Muscle layer of duodenum (tissue), 2 donors: ENCODE measurements at regions not wholly inside any gene's neighbourhood (a gene's known extent, or its start where the extent isn't known, plus 50 kb on each side); places are given as distances from the start of the nearest gene placed in this dataset.

Experiments
- H3K27ac ChIP-seq: one replicate; pipeline ENCODE4 v1.7.0; 2013; ENCODE audit warnings: mild to moderate bottlenecking, low read length
- H3K27me3 ChIP-seq: one replicate; pipeline ENCODE4 v1.7.0; 2013; ENCODE audit warnings: low read depth, mild to moderate bottlenecking, control low read depth, low read length
- H3K36me3 ChIP-seq, 2 donors: one replicate each; pipeline ENCODE4 v1.7.0; 2013; ENCODE audit warnings: low read length in 2 of 2, control low read depth in 1 of 2, mild to moderate bottlenecking in 1 of 2; ENCODE audit not compliant: insufficient read depth in 2 of 2, control insufficient read depth in 1 of 2
- H3K4me1 ChIP-seq, 2 donors: one replicate each; pipeline ENCODE4 v1.7.0; 2013; ENCODE audit warnings: low read length in 2 of 2, mild to moderate bottlenecking in 2 of 2, control low read depth in 1 of 2, moderate library complexity in 1 of 2; ENCODE audit not compliant: insufficient read depth in 2 of 2, control insufficient read depth in 1 of 2
- H3K4me3 ChIP-seq, 2 donors: one replicate each; pipeline ENCODE4 v1.7.0; 2013; ENCODE audit warnings: low read length in 2 of 2, low read depth in 1 of 2, mild to moderate bottlenecking in 1 of 2
- H3K9me3 ChIP-seq, 2 donors: one replicate each; pipeline ENCODE4 v1.7.0; 2013; ENCODE audit warnings: low read length in 2 of 2, control low read depth in 1 of 2, mild to moderate bottlenecking in 1 of 2; ENCODE audit not compliant: control insufficient read depth in 1 of 2
- donor health status: healthy.

- H3K27ac ChIP-seq, result no peak overlapping the region
- H3K4me1 ChIP-seq, result no peaks in the 10 kb centered on the region
- H3K9me3 ChIP-seq, result no peaks in the 10 kb centered on the region
Measured at GRCh38 chr2:15074319-15074718, 441.8 kb downstream of the LRATD1 start.

GRCh38 chr2:15074751-15075700 is 442.5 kb downstream of the LRATD1 start:
- H3K27me3 ChIP-seq, result no peaks in the 10 kb centered on the region
- H3K36me3 ChIP-seq, result no peaks in the 10 kb centered on the region
- H3K4me1 ChIP-seq, result no peaks in the 10 kb centered on the region
- H3K9me3 ChIP-seq, result no peaks in the 10 kb centered on the region
- no peak overlapping the region for H3K4me3 ChIP-seq
- no peak overlapping the region for H3K27ac ChIP-seq

More at GRCh38 chr2:15074319-15074718, 441.8 kb downstream of the LRATD1 start:
- H3K27me3 ChIP-seq, result no peaks in the 10 kb centered on the region
- no peaks in the 10 kb centered on the region for H3K36me3 ChIP-seq
- H3K4me3 ChIP-seq, result no peak overlapping the region

- H3K27me3 ChIP-seq, result no peaks in the 10 kb centered on the region
- no peaks in the 10 kb centered on the region for H3K36me3 ChIP-seq
- no peaks in the 10 kb centered on the region for H3K4me1 ChIP-seq
- H3K27ac ChIP-seq, result no peak overlapping the region
- no peak overlapping the region for H3K4me3 ChIP-seq
- no peaks in the 10 kb centered on the region for H3K9me3 ChIP-seq
Measured at GRCh38 chr2:15076668-15077067, 444.2 kb downstream of the LRATD1 start.

GRCh38 chr2:15081356-15081755 is 448.8 kb downstream of the LRATD1 start:
- Histone ChIP-seq H3K36me3 (no peaks in the 10 kb centered on the region), H3K4me3 (no peak overlapping the region), H3K27ac (no peak overlapping the region), H3K9me3 (no peaks in the 10 kb centered on the region), H3K27me3 (no peaks in the 10 kb centered on the region), H3K4me1 (no peaks in the 10 kb centered on the region)

- Histone ChIP-seq H3K36me3 (no peaks in the 10 kb centered on the region), H3K27me3 (no peaks in the 10 kb centered on the region), H3K27ac (no peak overlapping the region), H3K4me1 (no peaks in the 10 kb centered on the region), H3K9me3 (no peaks in the 10 kb centered on the region), H3K4me3 (no peak overlapping the region)
Measured at GRCh38 chr2:15082105-15083058, 449.9 kb downstream of the LRATD1 start.

- H3K9me3 ChIP-seq, result no peaks in the 10 kb centered on the region
- H3K4me1 ChIP-seq, result no peaks in the 10 kb centered on the region
- H3K27ac ChIP-seq, result no peak overlapping the region
- H3K4me3 ChIP-seq, result no peak overlapping the region
- H3K36me3 ChIP-seq, result no peaks in the 10 kb centered on the region
- H3K27me3 ChIP-seq, result no peaks in the 10 kb centered on the region
Measured at GRCh38 chr2:15084826-15085489, 452.4 kb downstream of the LRATD1 start.

- no peak overlapping the region for H3K27ac ChIP-seq
- no peaks in the 10 kb centered on the region for H3K27me3 ChIP-seq
- no peaks in the 10 kb centered on the region for H3K36me3 ChIP-seq
- H3K9me3 ChIP-seq, result no peaks in the 10 kb centered on the region
- H3K4me1 ChIP-seq, result no peaks in the 10 kb centered on the region
- no peak overlapping the region for H3K4me3 ChIP-seq
Measured at GRCh38 chr2:15092181-15092580, 459.7 kb downstream of the LRATD1 start.

GRCh38 chr2:15092691-15093090 is 460.2 kb downstream of the LRATD1 start:
- H3K27ac ChIP-seq, result no peak overlapping the region
- no peaks in the 10 kb centered on the region for H3K9me3 ChIP-seq
- H3K27me3 ChIP-seq, result no peaks in the 10 kb centered on the region
- H3K4me3 ChIP-seq, result no peak overlapping the region
- no peaks in the 10 kb centered on the region for H3K4me1 ChIP-seq
- no peaks in the 10 kb centered on the region for H3K36me3 ChIP-seq

- H3K4me3 ChIP-seq, result no peak overlapping the region
- no peaks in the 10 kb centered on the region for H3K9me3 ChIP-seq
- H3K4me1 ChIP-seq, result no peaks in the 10 kb centered on the region
- no peaks in the 10 kb centered on the region for H3K27me3 ChIP-seq
- H3K36me3 ChIP-seq, result no peaks in the 10 kb centered on the region
- no peak overlapping the region for H3K27ac ChIP-seq
Measured at GRCh38 chr2:15094161-15094560, 461.6 kb downstream of the LRATD1 start.

- no peak overlapping the region for H3K4me3 ChIP-seq
- H3K4me1 ChIP-seq, result no peaks in the 10 kb centered on the region
- H3K27ac ChIP-seq, result no peak overlapping the region
Measured at GRCh38 chr2:15096873-15097272, 464.3 kb downstream of the NBAS start.

GRCh38 chr2:15107137-15107536 is 454.0 kb downstream of the NBAS start:
- Histone ChIP-seq H3K27ac (no peak overlapping the region), H3K4me3 (no peak overlapping the region), H3K9me3 (peaks cover 5 to 13% of the 10 kb centered on the region in 2 donors), H3K36me3 (no peaks in the 10 kb centered on the region), H3K4me1 (peaks cover 0 to 5% of the 10 kb centered on the region in 2 donors), H3K27me3 (no peaks in the 10 kb centered on the region)

More at GRCh38 chr2:15096873-15097272, 464.3 kb downstream of the NBAS start:
- Histone ChIP-seq H3K27me3 (no peaks in the 10 kb centered on the region), H3K9me3 (no peaks in the 10 kb centered on the region), H3K36me3 (no peaks in the 10 kb centered on the region)
